ENCODE measurements at regions not wholly inside any gene's neighbourhood (a gene's known extent, or its start where the extent isn't known, plus 50 kb on each side); places are given as distances from the start of the nearest gene placed in this dataset.

GRCh38 chr6:14239097-14239496, 121.5 kb downstream of the CD83 start:
- no peak for TF ChIP-seq REST (IDR thresholded peaks at IDR 0.05; ENCODE audit: insufficient read depth in 1 of 2, low read depth in 2 of 2, low read length in 2 of 2)
- TF ChIP-seq TAF1 (IDR thresholded peaks at IDR 0.05; ENCODE audit: borderline replicate concordance, insufficient read depth, low read length) = no peak
